ENCODE measurements at regions not wholly inside any gene's neighbourhood (a gene's known extent, or its start where the extent isn't known, plus 50 kb on each side); places are given as distances from the start of the nearest gene placed in this dataset.

- Histone ChIP-seq H3K4me3 (no peak overlapping the region), H3K9me3 (no peaks in the 10 kb centered on the region), H3K36me3 (no peaks in the 10 kb centered on the region), H3K27ac (no peak overlapping the region), H3K27me3 (no peaks in the 10 kb centered on the region), H3K4me1 (no peaks in the 10 kb centered on the region)
- no peak for DNase-seq
- intact Hi-C loops (cut with DNase I; ENCODE audit: low total_unique reads), result no loop called here
- 74 to 83% (median 76%) methylated on average over 4 of the region's 4 CpGs for WGBS, 5 donors
- TF ChIP-seq POLR2AphosphoS5 (IDR thresholded peaks at IDR 0.05) (no peak), POLR2A (IDR thresholded peaks at IDR 0.05) (no peak), EP300 (IDR thresholded peaks at IDR 0.05) (no peak)
- TF ChIP-seq, protein P1, sequence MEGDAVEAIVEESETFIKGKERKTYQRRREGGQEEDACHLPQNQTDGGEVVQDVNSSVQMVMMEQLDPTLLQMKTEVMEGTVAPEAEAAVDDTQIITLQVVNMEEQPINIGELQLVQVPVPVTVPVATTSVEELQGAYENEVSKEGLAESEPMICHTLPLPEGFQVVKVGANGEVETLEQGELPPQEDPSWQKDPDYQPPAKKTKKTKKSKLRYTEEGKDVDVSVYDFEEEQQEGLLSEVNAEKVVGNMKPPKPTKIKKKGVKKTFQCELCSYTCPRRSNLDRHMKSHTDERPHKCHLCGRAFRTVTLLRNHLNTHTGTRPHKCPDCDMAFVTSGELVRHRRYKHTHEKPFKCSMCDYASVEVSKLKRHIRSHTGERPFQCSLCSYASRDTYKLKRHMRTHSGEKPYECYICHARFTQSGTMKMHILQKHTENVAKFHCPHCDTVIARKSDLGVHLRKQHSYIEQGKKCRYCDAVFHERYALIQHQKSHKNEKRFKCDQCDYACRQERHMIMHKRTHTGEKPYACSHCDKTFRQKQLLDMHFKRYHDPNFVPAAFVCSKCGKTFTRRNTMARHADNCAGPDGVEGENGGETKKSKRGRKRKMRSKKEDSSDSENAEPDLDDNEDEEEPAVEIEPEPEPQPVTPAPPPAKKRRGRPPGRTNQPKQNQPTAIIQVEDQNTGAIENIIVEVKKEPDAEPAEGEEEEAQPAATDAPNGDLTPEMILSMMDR (IDR thresholded peaks at IDR 0.05), result no peak
These were observed 631.5 kb upstream of the TLE4 start for GRCh38 chr9:78940121-78940855.

DNA sequence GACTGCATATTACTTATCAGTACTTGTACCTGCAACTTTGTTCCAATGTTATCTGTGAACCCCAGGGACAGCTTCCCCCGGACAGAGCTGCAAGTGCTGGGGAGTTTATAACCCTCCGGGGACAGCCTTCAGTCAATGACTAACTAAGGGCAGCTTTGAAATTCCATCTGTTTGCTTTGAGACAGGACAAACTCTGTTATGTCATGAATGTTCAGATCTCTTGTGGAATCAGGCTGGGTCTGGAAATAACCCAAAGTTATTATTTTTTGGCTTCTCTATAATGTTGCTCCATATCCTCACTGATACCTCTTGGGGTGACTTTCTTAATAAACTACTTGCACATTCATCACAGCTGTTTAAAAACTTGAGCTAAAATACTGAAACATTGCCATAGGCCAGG, 617.5 kb upstream of the TLE4 start:
- no peak overlapping the region for H3K27ac ChIP-seq
- H3K4me1 ChIP-seq, result no peaks in the 10 kb centered on the region
- peaks cover 0 to 20% (median 11%) of the 10 kb centered on the region in 4 donors for H3K9me3 ChIP-seq
- no peaks in the 10 kb centered on the region for H3K36me3 ChIP-seq
- H3K4me3 ChIP-seq, result no peak overlapping the region
- TF ChIP-seq, protein P1 (IDR thresholded peaks at IDR 0.05), result no peak
- TF ChIP-seq POLR2A (IDR thresholded peaks at IDR 0.05) (no peak), EP300 (IDR thresholded peaks at IDR 0.05) (no peak), POLR2AphosphoS5 (IDR thresholded peaks at IDR 0.05) (no peak)
- intact Hi-C loops (cut with DNase I; ENCODE audit: low total_unique reads), result no loop called here
- no peaks in the 10 kb centered on the region for H3K27me3 ChIP-seq
- 21 to 54% (median 33%) methylated on average over 2 of the region's 2 CpGs for WGBS, 5 donors
- no peak for DNase-seq

- Histone ChIP-seq H3K4me1 (no peaks in the 10 kb centered on the region), H3K4me3 (no peak overlapping the region), H3K27ac (no peak overlapping the region), H3K9me3 (peaks cover 0 to 26% (median 15%) of the 10 kb centered on the region in 4 donors), H3K27me3 (no peaks in the 10 kb centered on the region), H3K36me3 (no peaks in the 10 kb centered on the region)
- no peak for DNase-seq
- TF ChIP-seq, protein P1 (IDR thresholded peaks at IDR 0.05), result no peak
- TF ChIP-seq POLR2A (IDR thresholded peaks at IDR 0.05) (no peak), POLR2AphosphoS5 (IDR thresholded peaks at IDR 0.05) (no peak), EP300 (IDR thresholded peaks at IDR 0.05) (no peak)
- intact Hi-C loops (cut with DNase I; ENCODE audit: low total_unique reads), result no loop called here
- 48 to 67% (median 56%) methylated on average over 2 of the region's 2 CpGs for WGBS, 5 donors
These were observed 612.9 kb upstream of the TLE4 start for GRCh38 chr9:78958892-78959291.

GRCh38 chr9:78962156-78962555, 609.6 kb upstream of the TLE4 start:
- intact Hi-C loops (cut with DNase I; ENCODE audit: low total_unique reads), result no loop called here
- no peaks in the 10 kb centered on the region for H3K27me3 ChIP-seq
- no peak overlapping the region for H3K4me3 ChIP-seq
- H3K9me3 ChIP-seq, result peaks cover 0 to 26% (median 15%) of the 10 kb centered on the region in 4 donors
- H3K36me3 ChIP-seq, result no peaks in the 10 kb centered on the region
- TF ChIP-seq POLR2A (IDR thresholded peaks at IDR 0.05) (no peak), EP300 (IDR thresholded peaks at IDR 0.05) (no peak), POLR2AphosphoS5 (IDR thresholded peaks at IDR 0.05) (no peak)
- TF ChIP-seq, protein P1 (IDR thresholded peaks at IDR 0.05), result no peak
- no peak overlapping the region for H3K27ac ChIP-seq
- WGBS, 5 donors, result 52 to 70% (median 62%) methylated on average over 2 of the region's 2 CpGs
- no peak for DNase-seq
- H3K4me1 ChIP-seq, result no peaks in the 10 kb centered on the region

All from stomach (tissue), 8 donors.